GM19438 (cell line): ENCODE measurements at regions not wholly inside any gene's neighbourhood (a gene's known extent, or its start where the extent isn't known, plus 50 kb on each side); places are given as distances from the start of the nearest gene placed in this dataset.
A peak's percentile ranks its signal among the peaks of the same experiment; 100 is the strongest.

Experiments
- ATAC-seq: cut with Tn5 transposase; IDR thresholded peaks from one replicate; pipeline ENCODE4 v1.9.1; 2021; ENCODE audit warnings: low read depth; ENCODE audit not compliant: unreplicated experiment

DNA sequence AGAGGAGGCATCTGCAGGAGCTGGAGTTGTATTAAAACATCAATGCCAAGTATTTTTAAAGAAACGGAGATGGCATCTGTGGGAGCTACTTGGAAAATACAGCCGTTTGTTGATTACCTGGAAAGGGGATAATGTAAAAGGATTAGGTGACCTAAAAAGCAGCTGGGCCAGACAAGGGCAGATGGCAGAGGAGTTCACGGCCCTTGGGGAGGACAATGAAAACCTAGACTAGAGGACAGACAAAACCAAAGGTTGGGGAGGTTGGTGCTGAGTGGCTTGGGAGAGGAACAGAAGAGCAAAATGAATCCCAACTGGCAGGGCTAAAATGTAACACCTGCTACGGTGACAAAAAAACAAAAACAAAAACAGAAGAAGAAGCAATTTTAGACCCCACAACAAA is 260.5 kb upstream of the JARID2 start:
- no peak for ATAC-seq

DNA sequence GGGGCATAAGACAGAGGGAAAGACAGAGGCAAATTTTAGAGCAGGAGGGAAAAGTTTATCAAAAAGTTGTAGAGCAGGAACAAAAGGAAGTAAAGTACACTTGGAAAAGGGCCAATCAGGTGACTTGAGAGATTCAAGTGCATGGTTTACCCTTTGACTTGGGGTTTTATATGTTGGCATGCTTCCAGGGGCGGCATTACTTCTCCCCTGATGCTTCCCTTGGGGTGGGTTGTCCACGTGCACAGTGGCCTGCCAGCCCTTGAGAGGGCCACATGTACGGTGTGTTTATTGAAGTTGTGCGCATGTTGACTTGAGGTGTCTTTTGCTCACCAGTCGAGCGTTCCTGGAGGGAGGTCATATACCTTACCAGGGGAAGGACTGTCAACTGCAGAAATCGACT is 259.5 kb upstream of the JARID2 start:
- no peak for ATAC-seq

DNA sequence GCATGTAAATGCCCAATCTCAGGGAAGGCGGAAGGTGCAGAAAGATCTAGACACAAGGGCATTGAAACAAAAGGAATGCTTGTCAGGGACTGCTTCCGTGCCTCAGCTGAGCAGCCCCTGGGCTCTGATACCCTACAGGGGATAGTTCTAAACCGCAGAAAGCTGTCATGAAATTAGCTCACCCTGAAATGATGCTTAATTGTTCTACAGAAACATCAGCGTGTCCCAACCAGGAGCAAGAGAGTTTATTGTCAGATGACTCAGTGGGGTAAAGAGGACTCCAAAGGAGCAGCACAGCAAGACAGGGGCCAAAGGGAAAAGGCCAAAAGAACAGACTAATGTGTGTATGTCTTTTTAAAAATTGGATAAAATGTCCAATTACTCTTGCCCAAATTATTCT is 258.4 kb upstream of the JARID2 start:
- no peak for ATAC-seq

DNA sequence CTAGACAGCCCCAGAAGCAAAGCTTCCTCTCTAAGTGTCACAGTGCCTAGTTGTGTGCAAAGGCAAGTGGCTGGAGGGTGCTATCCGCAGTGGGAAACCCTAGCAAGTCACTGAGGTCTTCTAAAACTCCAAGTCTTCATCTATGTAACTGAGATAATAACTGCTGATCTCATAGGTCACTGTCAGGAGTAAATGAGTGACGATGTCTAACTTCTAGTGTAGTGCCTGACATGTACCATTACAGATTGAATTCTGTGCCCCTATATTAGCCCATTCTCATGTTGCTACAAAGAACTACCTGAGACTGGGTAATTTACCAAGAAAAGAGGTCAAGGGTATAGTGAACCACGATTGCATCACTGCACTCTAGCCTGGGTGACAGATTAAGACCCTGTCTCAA is 253.5 kb upstream of the JARID2 start:
- no peak for ATAC-seq

DNA sequence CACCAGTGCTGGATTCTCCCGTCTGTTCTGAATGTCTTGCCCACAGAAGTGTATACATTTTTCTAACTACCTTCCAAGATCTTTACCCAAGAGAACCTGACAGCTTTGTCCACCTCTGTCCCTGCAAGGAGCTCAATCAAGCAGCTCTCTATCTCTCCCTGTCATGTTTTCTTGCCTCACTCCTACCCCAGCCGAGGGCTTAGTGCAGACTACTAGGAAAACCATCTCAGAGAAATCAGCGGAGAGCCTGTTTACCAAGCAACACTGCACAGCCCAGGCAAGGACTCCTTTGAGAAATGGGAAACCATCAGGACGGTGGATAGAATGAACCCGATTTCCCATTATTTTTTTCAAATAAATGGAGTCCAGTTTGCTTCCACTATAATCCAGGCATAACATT is 250.7 kb upstream of the JARID2 start:
- ATAC-seq, result no peak

DNA sequence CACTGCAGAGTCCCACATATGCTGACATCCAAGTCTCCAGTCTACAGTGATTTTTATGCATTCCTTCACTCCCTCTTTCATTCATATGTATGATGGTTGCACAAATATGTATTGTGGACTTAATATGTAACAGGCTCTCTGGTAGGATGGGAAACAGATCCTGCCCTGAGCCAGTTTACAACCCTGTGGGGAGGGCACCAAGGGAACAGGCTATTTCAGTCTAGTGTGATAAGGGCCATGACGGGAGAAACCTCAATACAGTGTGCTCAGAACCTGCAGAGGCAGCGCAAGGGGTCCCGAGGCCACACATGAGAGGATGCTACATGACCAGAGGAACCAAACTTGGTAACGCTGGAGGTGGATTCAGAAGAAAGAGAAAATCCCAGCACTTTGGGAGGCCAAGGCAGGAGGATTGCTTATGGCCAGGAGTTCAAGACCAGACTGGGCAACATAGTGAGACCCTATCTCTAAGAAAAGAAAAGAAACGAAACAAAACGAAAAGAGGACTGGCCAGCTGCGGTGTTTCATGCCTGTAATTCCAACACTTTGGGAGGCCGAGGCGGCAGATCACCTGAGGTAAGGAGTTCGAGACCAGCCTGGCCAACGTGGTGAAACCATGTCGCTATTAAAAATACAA is 249.8 kb upstream of the JARID2 start:
- no peak for ATAC-seq

DNA sequence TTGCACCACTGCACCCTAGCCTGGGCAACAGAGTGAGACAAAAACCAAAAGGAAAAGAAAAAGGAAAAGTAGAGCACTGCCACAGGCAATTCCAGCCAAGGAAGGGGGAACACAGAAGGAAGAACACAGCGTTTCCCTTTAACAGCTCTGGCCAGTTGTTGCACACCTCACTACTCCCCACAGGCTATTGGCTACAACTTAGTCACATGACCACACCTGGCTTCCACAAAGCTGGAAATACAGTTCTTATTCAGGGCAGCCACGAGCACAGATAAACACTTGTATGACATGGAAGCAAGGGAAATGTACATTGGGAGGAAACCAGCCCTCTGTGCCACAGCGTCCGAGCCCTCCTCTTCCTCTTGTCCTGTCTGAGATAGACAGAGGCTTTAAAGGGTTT is 249.0 kb upstream of the JARID2 start:
- no peak for ATAC-seq

DNA sequence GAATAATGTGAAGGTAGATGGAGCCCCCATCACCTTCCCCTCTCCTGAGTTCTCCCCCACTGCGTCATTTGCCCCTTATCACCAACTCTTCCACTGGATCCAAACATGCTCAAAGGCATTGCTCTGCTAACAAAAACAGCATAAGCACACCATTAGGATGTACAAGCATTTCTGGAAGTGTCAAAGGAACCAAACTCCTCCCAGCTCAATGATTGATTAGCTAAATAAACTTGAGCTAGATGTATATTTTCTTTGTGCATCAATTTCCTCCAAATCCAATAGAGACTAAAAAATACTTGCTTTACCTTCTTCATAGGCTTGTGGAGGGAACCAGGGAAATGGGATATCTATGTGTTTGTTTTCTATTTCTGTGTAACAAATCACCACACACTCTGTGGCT is 248.4 kb upstream of the JARID2 start:
- no peak for ATAC-seq

DNA sequence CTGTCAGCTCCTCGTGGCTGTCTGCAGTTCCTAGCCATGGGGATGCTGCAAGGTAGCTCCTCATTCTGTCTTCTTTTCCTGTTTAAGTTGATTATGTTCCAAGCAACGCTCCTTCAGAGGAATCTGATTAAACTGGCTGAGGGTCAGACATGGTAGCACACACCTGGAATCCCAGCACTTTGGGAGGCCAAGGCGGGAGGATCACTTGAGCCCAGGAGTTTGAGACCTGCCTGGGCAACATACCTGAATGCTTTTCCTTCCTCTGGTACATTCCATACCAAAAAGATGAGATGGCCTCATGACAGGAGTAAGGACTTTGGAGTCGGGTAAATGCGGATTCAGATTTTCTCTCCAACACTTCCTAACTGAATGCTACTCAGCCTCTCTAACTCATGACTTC is 246.8 kb upstream of the JARID2 start:
- ATAC-seq, result no peak

DNA sequence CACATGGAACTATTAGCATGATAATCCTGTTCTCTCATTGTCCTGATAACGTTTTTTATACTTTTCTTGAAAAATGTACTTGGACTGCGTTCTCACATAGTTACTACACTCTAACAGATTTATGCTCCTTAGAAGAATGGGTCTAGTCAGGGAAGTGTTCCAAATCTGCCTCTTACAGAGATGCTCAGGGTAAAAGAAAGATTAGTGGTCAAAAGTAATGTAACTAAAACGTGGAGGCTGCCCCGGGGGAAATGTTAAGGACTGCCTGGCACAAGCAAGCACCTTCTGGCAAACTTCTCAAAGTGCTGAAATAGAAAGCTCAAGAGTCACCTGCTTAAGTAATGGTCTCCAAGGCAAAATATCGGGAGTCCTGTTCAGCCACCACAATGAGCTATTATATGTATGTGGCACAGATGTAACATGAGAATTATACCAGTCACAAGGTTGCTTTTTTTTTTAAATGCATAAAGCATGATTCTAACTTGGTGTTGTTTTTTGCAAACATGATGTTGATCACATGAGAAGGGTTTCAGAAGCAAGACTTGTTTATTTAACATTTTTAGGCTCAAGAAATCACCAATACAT is 244.5 kb upstream of the JARID2 start:
- no peak for ATAC-seq

DNA sequence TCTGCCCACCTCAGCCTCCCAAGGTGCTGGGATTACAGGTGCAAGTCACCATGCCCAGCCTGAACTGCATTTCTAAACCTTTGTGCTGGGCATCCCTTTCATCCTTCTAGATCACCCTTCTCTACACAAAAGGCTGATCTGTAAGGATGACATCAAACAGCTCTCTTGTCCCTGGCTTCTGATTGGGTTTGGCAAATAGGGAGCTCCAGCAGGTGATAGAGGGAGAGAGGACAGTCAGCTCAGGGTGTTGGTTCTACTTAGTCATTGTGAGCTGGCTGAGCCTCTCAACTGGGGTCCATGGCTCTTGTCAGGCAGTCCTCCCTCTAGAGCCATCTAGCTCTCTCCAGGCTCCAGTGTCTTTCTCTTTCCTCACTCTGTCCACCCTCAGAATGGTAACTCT is 237.6 kb upstream of the JARID2 start:
- no peak for ATAC-seq

DNA sequence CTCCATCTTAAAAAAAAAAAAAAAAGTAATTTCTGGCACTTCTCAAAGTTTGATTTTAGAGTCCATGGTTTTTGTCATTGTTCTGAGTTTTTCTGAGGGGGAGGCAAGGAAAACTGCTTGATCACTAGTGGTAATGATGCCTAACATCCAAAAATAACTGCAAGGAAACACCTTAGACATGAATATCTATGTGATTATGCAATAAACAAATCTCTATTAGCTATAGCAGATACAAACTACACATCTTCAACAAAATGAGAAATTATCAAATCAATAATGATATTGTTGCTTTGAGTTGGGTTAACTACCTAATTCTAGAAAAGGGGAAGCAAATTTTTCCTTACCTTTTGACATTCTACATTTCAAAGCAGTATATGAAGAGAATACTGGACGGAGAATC is 230.9 kb upstream of the JARID2 start:
- no peak for ATAC-seq

DNA sequence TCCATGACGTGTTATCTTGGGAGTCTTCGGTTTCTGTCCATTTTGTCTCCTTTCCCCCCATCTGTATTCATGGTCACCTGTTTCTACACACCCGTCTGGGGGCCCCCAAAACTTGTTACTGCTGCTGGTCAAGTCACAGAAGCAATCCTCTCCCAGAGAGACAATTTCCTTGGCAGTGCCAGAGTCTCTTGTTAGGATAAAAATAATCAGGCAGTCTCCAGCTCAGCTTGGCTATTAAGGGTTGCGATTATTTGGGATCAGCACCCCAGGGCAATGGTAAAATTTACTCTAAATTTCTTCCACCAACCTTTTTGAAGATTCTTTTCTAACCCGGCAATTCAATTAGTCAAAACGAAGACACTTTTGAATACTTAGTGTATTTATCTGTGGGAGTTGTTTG is 229.1 kb upstream of the JARID2 start:
- ATAC-seq, result no peak

DNA sequence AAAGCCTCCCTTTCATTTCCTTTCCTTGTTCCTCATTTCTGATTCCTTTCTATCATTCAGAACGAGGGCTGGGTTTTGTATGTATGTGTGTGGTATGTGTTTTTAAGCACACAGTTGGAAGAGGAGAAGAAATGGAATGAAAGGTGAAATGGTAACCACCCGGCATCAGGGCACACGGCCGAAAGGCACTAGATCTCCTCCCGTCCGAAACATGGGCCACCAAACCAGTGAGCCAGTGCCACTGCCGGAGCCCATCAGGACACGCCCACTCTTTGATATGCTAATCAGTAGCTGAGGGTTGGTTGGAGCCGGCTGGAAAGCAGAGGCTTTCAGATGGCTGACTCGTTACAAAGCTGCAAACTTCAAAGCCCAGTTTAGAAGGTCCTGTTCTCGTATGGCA is 228.6 kb upstream of the JARID2 start:
- no peak for ATAC-seq

DNA sequence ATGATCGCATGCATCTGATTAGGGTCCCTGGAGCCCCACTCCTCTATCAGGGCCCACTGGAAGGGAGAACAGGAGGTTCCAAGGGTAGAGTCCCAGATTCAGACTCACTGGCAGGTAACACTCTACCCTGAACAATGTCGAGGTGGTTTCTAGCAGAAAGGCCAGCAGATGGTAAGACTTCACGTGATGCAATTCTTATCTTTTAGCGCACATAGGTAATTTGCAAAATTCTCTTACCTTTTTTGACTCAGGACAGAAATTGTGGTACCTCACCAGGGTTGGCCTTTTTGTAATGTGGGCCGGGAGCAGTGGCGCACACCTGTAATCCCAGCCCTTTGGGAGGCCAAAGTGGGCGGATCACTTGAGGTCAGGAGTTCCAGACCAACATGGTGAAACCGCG is 228.1 kb upstream of the JARID2 start:
- ATAC-seq, result no peak

DNA sequence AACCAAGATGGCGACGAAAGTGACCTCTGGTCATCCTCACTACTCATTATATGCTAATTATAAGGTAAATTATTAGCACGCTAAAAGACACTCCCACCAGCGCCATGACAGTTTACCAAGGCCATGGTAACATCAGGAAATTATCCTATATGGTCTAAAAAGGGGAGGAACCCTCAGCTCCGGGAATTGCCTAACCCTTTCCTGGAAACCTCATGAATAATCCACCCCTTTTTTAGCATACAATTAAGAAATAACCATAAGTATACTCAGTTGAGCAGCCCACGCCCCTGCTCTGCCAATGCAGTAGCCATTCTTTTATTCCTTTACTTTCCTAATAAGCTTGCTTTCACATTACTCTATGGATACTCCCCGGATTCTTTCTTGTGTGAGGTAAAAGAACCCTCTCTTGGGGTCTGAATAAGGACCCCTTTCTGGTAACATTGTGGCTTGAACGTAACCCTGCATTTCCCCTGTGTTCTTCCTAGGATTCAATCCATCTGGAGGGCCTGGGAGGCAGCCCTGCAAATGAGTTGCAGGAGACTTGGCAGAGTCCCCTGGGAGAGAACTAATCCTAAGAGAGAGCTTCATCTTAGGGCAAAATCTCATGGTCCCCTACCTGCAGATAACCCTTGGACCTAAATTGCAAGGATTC is 225.6 kb upstream of the JARID2 start:
- no peak for ATAC-seq

DNA sequence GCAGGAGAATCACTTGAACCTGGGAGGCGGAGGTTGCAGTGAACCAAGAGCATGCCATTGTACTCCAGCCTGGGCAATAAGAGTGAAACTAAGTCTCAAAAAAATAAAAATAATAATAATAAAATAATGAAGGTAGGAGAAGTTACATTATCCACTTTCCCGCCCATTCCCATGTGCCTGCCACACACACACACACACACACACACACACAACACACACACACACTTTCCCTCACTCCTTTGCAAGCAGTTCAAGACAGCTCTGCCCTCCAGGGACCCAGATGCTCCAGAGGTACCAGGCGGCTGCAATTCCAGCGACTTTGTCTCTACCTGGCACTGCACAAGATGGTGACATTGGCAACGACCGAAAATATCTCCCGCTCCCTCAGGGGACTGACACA is 224.8 kb upstream of the JARID2 start:
- no peak for ATAC-seq

DNA sequence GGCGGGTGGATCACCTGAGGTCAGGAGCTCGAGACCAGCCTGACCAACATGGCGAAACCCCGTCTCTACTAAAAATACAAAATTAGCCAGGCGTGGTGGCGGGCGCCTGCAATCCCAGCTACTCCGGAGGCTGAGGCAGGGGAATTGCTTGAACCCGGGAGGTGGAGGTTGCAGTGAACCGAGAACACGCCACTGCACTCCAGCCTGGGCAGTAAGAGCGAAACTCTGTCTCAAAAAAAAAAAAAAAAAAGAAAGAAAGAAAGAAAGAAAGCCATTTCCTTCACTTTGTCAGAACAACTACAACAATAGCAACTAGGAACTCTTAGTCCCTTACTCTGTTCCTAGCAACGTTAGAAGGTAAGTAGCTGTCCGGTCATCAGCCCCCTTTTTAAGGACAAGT is 222.9 kb upstream of the JARID2 start:
- peak; percentile 61 for ATAC-seq

DNA sequence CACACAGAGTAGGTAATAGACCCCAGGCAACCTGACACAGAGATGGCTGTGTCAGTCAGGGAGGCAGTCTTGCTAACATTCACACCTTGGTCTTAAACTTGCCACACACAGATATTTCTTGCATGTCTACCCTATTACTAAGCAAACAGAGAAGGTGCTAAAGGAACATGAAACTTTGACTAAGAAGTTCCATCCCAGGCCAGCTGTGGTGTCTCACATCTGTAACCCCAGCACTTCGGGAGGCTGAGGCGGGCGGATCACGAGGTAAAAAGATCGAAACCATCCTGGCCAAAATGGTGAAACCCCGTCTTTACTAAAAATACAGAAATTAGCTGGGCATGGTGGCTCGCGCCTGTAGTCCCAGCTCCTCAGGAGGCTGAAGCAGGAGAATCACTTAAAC is 222.4 kb upstream of the JARID2 start:
- ATAC-seq, result peak; percentile 84

DNA sequence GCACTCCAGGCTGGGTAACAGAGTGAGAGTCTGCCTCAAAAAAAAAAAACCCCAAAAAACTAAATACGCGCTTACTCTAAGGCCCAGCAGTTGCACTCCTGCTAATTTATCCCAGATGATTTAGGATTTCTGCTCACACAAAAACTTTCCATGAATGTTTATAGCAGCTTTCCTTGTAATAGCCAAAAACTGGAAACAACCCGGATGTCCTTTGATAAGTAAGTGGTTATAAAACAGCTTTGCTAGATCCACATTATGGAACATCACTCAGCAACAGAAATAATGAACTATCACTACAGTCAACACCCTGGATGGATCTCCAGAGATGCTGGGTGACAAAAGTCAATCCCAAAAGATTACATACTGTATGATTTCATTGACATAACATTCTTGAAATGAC is 220.4 kb upstream of the JARID2 start:
- ATAC-seq, result no peak

DNA sequence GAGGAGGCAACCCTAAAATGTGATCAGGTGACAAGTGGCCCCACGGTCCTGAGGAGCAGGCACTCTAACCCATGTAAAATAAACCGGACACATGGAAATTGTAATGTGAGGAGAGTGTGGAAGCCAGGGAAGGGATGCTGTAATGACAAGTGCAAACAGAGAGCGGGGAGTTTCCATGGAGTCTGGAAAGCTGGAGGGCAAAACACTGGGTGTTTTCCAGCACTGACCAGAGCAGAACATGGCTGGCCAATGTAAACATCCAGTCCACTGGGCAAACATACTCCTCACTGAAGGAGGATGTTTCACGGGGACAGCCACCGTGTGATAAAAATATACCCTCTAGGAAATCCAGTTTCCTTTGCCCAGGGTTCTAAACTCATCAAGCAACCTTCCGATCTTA is 219.0 kb upstream of the JARID2 start:
- no peak for ATAC-seq

DNA sequence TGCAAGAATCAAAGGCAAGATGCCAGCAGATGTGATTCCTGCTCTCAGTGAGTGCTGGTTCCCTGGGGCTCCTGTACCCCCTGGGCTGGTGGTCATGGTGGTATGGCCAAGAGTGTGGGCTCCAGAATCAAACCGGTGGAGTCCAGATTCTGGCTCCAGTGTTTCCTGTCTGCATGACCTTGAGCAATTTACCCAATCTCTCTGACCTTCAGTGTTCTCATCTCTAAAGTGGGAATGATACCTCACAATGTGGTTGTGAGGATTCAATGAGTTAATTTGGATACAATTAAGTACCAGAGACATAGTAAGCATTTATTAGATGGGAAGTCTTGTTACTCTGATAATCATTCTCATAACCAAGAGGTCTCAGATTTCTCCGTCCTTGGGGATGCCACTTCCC is 218.4 kb upstream of the JARID2 start:
- no peak for ATAC-seq
